DMS 273 (cell line): ENCODE measurements at regions not wholly inside any gene's neighbourhood (a gene's known extent, or its start where the extent isn't known, plus 50 kb on each side); places are given as distances from the start of the nearest gene placed in this dataset.
A peak's percentile ranks its signal among the peaks of the same experiment; 100 is the strongest.
"Not testable (repeated sequence)": the region's sequence is repeated elsewhere in the genome, so short reads cannot be mapped to it uniquely, and the experiment has no call there.

Experiments used
- DNase-seq: peaks from one replicate; lab custom pipeline; 2025; ENCODE audit not compliant: unreplicated experiment; lab: John Stamatoyannopoulos, UW

GRCh38 chr22:22716136-22716665, 71.8 kb downstream of the GGTLC2 start:
- no peak for DNase-seq

DNA sequence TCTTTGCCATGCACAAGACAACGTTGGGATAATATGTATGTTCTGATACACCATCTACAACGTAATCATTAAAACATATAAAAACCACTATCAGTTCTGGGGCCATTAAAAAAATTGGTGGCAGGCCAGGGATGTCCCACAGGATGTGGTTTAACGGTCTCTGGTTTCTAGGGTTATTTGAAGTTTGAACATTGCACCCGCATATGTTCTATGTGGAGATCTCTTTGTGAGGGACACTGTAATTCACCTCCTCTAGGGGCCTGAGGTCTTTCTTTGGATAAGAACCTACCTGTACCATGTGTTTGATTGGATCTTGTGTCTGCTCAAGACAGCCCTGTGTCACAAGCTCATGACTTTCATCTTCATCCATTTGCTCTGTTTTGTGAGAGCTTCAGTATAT, 73.2 kb downstream of the GGTLC2 start:
- DNase-seq = no peak

GRCh38 chr22:22720201-22720723, 75.8 kb downstream of the GGTLC2 start:
- peak; percentile 65 for DNase-seq

DNA sequence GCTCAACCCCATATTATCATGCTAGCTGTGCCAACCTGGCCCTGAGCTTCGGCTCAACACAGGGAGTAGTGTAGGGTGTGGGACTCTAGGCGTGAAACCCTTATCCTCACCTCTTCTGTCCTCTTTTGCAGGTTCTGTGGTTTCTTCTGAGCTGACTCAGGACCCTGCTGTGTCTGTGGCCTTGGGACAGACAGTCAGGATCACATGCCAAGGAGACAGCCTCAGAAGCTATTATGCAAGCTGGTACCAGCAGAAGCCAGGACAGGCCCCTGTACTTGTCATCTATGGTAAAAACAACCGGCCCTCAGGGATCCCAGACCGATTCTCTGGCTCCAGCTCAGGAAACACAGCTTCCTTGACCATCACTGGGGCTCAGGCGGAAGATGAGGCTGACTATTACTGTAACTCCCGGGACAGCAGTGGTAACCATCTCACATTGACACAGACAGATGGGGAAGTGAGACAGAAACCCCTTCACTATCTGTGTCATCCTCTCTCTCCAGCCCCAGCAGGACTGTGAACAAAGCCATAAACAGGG, 76.4 kb downstream of the GGTLC2 start:
- DNase-seq = no peak

- no peak for DNase-seq
These were observed 77.4 kb downstream of the GGTLC2 start for GRCh38 chr22:22721681-22722354.

DNA sequence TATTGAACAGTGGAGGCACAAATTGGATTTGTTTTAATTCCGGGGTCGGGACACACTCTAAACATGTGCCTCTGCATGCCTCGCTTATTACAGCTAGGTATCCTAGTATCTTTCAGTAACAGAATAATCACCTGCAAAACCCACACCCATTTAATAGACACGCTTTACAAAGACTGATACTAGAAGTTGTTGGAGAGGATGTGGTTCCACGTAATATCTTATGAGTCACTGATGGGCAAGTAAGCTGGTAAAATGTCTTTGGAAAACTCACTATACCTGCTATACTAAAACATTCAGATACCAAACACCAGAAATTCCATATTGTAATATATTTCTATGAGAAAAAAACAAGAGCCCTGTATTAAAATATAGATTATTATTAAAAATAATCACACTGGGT, 84.0 kb downstream of the GGTLC2 start:
- no peak for DNase-seq

- no peak for DNase-seq
These were observed 86.4 kb downstream of the GGTLC2 start for GRCh38 chr22:22730655-22731373.

GRCh38 chr22:22731374-22731676, 86.9 kb downstream of the GGTLC2 start:
- no peak for DNase-seq

DNA sequence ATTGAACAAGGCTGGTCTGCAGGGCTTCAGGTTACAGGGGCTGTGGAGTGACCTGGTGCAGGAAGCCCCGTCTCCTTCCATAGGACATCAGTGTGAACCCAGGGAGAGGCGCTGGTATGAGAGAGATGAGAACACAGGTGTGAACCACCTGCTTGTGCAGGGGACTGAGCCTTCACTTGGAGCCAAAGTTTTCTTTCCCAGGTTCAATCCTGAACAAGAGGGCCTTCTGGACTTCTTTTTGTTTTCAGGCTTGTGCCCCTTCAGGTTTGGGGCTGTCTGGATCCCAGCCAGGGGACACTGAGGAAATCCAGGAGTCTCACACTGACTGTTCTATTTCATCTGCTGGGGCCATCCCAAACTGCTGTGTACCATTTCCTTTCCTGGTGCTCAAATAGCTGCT, 88.6 kb downstream of the GGTLC2 start:
- not testable (repeated sequence) for DNase-seq

GRCh38 chr22:22733881-22734373, 89.5 kb downstream of the GGTLC2 start:
- no peak for DNase-seq

DNA sequence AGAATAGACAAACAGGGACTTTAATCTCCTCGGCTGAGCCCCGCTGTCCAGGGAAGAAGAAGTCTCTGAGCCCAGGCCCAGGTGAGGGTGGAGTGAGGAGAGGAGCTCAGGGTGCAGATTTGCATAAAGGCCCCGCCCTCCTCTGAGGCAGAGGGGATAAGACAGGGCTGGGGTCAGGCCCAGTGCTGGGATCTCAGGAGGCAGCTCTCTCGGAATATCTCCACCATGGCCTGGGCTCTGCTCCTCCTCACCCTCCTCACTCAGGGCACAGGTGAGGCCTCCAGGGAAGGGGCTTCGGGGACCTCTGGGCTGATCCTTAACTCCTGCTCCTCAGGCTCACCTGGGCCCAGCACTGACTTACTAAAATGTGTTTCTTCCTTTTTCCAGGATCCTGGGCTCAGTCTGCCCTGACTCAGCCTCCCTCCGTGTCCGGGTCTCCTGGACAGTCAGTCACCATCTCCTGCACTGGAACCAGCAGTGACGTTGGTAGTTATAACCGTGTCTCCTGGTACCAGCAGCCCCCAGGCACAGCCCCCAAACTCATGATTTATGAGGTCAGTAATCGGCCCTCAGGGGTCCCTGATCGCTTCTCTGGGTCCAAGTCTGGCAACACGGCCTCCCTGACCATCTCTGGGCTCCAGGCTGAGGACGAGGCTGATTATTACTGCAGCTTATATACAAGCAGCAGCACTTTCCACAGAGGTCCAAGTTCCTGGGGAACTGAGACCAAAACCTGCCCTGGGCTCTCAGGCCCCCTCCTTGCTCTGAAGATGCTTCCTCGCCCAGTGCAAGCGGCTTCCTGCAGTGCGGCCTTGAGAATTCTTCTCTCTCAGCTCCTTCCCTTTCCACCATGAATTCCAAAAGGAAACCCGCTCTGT, 90.2 kb downstream of the GGTLC2 start:
- not testable (repeated sequence) for DNase-seq

- DNase-seq = not testable (repeated sequence)
These were observed 90.9 kb downstream of the GGTLC2 start for GRCh38 chr22:22735276-22735675.

DNA sequence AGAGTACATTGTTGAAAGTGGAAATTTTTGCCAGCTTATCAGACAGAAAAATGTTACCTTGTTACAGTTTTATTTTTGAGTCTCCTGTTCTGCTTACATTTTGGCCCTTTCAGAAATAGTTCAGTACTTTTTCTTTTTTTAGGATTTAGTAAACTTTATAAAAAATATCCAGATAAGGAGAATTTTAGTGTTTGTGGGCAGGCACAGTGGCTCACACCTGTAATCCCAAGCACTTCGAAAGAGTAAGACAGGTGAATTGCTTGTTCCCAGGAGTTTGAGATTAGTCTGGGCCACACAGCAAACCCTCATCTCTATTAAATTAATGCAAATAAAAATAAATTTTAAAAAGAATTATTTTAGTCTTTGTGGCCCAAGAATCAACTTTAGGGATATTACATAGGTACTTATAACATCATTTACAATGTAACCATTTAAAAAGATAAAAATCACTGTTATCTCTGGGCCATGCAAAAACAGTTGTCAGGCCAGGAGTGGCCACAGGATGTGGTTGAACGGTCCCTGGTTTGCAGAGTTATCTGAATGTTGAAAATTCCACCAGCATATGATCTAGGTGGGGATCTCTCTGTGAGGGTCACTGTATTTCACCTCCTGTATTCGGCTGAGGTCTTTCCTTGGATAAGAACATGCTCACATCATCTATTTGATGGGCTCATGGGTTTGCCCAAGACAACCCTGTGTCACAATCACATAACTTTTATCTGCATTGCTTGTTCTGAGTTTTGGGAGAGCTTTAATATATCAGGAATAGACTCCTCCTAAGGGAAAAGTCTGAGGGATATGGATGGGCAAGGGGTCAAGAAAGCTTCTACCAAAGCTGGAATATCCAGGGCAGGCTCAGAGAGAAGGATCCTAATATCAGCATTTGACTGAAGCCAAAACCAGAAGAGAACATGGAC, 91.5 kb downstream of the GGTLC2 start:
- no peak for DNase-seq

- no peak for DNase-seq
These were observed 93.2 kb downstream of the GGTLC2 start for GRCh38 chr22:22737590-22737989.

DNA sequence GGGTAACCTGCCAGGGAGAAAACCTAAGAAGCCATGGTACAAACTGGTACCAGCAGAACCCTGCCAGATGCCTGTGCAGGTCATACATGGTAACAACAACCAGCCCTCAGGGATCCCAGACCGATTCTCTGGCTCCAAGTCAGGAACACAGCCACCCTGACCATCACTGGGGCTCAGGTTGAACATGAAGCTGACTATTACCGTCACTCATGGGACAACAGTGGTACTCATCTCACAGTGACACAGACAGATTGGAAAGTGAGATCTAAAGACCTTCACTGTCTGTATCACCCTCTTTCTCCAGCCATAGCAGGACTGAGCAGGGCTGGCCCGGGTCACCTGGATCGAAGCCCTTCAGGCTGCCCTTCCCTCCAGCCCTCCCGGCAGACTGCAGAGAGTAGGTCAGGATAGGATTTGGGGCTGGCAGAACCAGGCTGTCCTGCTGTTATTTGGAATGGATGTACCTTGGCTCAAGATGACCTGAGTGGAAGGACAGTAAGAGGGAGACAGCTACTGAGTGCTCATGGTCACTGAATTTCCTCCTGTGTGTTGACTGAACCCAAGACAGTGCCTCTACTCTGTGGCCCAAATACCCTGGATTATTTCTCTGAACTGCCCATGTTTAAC, 94.7 kb downstream of the GGTLC2 start:
- no peak for DNase-seq

DNA sequence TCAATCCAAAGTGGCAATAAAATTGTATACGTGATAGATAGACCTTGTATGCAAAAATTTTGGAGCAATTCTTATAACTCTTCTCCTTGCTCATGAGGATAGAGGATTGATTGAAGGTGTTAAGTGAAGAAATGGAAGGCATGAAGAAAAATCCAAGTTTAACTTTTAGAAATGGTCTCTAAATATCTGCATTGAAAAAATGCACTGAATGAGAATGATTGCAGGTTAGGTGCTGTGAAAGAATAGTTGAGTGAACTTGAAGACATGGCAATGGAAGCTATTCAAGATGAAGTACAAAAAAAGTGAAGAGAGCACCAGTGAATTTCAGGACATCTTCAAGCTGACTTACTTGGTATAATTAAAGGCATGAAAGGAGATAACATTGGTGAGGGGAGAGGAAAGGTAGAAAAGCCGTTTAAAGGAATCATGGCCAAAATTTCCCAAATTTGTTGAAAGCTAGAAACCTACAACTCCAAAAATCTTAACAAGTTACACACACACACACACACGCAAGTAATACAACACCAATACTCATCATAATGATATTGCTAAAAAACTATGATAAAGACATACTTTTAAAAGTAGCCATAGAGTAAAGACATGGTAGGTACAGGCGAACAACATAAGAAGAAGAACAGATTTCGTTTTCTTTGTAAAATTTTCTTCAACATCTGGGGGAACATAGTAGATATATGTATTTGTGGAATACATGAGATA, 96.3 kb downstream of the GGTLC2 start:
- no peak for DNase-seq

- DNase-seq = no peak
These were observed 97.4 kb downstream of the GGTLC2 start for GRCh38 chr22:22741843-22742242.

DNA sequence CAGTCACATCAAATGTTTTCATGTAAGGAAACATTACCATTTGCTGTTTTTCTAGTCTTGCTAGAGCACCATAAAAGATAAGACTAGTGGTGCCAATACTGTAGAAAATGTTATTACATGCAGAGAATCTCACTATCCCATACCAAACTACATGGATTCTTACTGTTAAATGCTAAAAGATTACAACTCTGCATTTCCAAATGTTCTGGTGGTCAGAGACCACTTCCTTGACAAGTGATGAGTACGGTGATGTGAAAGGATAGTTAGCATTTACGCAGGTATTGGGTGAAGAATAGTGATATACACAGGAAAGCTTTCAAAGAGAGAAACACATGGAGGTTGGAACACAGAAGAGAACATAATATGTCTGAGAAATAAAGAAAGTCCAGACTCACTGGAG, 98.2 kb downstream of the GGTLC2 start:
- no peak for DNase-seq
